ENCODE measurements at regions not wholly inside any gene's neighbourhood (a gene's known extent, or its start where the extent isn't known, plus 50 kb on each side); places are given as distances from the start of the nearest gene placed in this dataset.

- SMC1A ChIA-PET (ENCODE audit: uncharacterized antibody, unreplicated experiment): no interaction called here
- Histone ChIP-seq H3K4me3 (no peak overlapping the region), H3K36me3 (ENCODE audit: control insufficient read depth in 2 of 2, insufficient read depth in 2 of 2, low read length in 1 of 2) (no peaks in the 10 kb centered on the region), H3K4me1 (ENCODE audit: control insufficient read depth, insufficient read depth, low read length) (peaks cover 9% of the 10 kb centered on the region), H3K9ac (ENCODE audit: control insufficient read depth, insufficient read depth, low read length) (no peak overlapping the region), H3K9me3 (replicated peaks; ENCODE audit: control insufficient read depth, insufficient read depth, low read length) (no peaks in the 10 kb centered on the region), H3K79me2 (ENCODE audit: control insufficient read depth, insufficient read depth, low read length) (no peaks in the 10 kb centered on the region), H3K27me3 (replicated peaks in 1 of 2; ENCODE audit: control insufficient read depth in 2 of 2, insufficient read depth in 2 of 2, low read length in 1 of 2) (no peaks in the 10 kb centered on the region), H3K27ac (ENCODE audit: control insufficient read depth, insufficient read depth) (no peak overlapping the region), H3K4me2 (ENCODE audit: control insufficient read depth, insufficient read depth) (no peak overlapping the region), H4K20me1 (ENCODE audit: control insufficient read depth, insufficient read depth) (no peaks in the 10 kb centered on the region), H2AFZ (ENCODE audit: control insufficient read depth, low read depth, low read length) (no peak overlapping the region)
- RAD21 ChIA-PET (ENCODE audit: unreplicated experiment): no interaction called here
- FAIRE-seq (no peak), ATAC-seq (no peak), DNase-seq (ENCODE audit: low read depth, low spot score) (no peak)
- in situ Hi-C loops (cut with MboI): no loop called here
- POLR2A ChIA-PET: no interaction called here
- no peak for TF ChIP-seq BCL11A (IDR thresholded peaks at IDR 0.05; ENCODE audit: low read depth, low read length)
- TF ChIP-seq, protein P1, sequence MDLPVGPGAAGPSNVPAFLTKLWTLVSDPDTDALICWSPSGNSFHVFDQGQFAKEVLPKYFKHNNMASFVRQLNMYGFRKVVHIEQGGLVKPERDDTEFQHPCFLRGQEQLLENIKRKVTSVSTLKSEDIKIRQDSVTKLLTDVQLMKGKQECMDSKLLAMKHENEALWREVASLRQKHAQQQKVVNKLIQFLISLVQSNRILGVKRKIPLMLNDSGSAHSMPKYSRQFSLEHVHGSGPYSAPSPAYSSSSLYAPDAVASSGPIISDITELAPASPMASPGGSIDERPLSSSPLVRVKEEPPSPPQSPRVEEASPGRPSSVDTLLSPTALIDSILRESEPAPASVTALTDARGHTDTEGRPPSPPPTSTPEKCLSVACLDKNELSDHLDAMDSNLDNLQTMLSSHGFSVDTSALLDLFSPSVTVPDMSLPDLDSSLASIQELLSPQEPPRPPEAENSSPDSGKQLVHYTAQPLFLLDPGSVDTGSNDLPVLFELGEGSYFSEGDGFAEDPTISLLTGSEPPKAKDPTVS (IDR thresholded peaks at IDR 0.05; ENCODE audit: low read depth, low read length): no peak
- no peak for TF ChIP-seq TCF7 (IDR thresholded peaks at IDR 0.05; ENCODE audit: borderline replicate concordance)
- no peak for TF ChIP-seq NFYA (IDR thresholded peaks at IDR 0.05; ENCODE audit: borderline replicate concordance, low read depth, low read length)
- TF ChIP-seq MEF2B (IDR thresholded peaks at IDR 0.05; ENCODE audit: partially characterized antibody, poor library complexity, severe bottlenecking): no peak
- no peak for TF ChIP-seq KDM1A (IDR thresholded peaks at IDR 0.05; ENCODE audit: borderline replicate concordance)
- CTCF ChIA-PET: no interaction called here
- BruUV-seq (replicated peaks): no TSS peak
- intact Hi-C loops (cut with micrococcal nuclease; ENCODE audit: unreplicated experiment): no loop called here
- WGBS (ENCODE audit: insufficient coverage, insufficient replicate concordance, low lambda C conversion rate, missing lambda C conversion rate): 17% methylated on average over 3 of the region's 3 CpGs
Measured at GRCh38 chrX:150196285-150196684, 166.8 kb upstream of the MAMLD1 start.

DNA sequence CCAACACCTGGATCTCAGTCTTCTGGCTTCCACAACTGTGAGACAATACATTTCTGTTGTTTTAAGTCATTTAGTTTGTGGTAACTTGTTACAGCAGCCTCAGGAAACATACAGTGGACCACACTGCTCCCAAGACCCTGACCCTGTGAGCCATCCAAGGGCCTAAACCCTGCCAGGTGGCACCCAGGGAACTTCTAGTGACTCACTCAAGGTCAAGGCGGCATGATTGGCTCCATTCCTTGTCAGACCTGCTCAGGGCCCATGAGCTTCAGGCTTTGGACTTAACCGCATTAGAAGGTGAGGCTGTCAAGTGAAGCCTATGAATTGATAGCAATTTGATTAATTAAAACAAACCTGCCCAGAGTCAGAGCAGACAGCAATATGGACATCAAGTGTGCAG is 165.7 kb upstream of the MAMLD1 start:
- intact Hi-C loops (cut with micrococcal nuclease; ENCODE audit: unreplicated experiment): no loop called here
- TF ChIP-seq CREB1 (IDR thresholded peaks at IDR 0.05; ENCODE audit: low read depth): no peak
- no peak for TF ChIP-seq WRNIP1 (IDR thresholded peaks at IDR 0.05; ENCODE audit: borderline replicate concordance, low read depth, low read length)
- TF ChIP-seq PRDM15 (CRISPR knock-in tag; IDR thresholded peaks at IDR 0.05): no peak
- TF ChIP-seq ZZZ3 (IDR thresholded peaks at IDR 0.05; ENCODE audit: control insufficient read depth, insufficient read length, low read depth): no peak
- no peak for TF ChIP-seq SPI1 (IDR thresholded peaks at IDR 0.05; ENCODE audit: borderline replicate concordance, insufficient read depth, low read depth, low read length)
- TF ChIP-seq, protein P1 (IDR thresholded peaks at IDR 0.05; ENCODE audit: low read depth, low read length): no peak
- no peak for TF ChIP-seq PAX5 (IDR thresholded peaks at IDR 0.05; ENCODE audit: borderline replicate concordance, low read depth, low read length)

More for the DNA sequence above, 165.7 kb upstream of the MAMLD1 start:
- H3K4me3 ChIP-seq: no peak overlapping the region
- no peak for FAIRE-seq
- ATAC-seq: no peak
- BruUV-seq (replicated peaks): no TSS peak
- no peak for DNase-seq (ENCODE audit: low read depth, low spot score)
- ChIA-PET SMC1A (ENCODE audit: uncharacterized antibody, unreplicated experiment) (no interaction called here), RAD21 (ENCODE audit: unreplicated experiment) (no interaction called here), CTCF (no interaction called here), POLR2A (no interaction called here)
- no peaks in the 10 kb centered on the region for H3K9me3 ChIP-seq (replicated peaks; ENCODE audit: control insufficient read depth, insufficient read depth, low read length)
- no peak overlapping the region for H3K4me2 ChIP-seq (ENCODE audit: control insufficient read depth, insufficient read depth)
- H3K27ac ChIP-seq (ENCODE audit: control insufficient read depth, insufficient read depth): no peak overlapping the region
- no peaks in the 10 kb centered on the region for H3K79me2 ChIP-seq (ENCODE audit: control insufficient read depth, insufficient read depth, low read length)
- H4K20me1 ChIP-seq (ENCODE audit: control insufficient read depth, insufficient read depth): no peaks in the 10 kb centered on the region
- peaks cover 12% of the 10 kb centered on the region for H3K4me1 ChIP-seq (ENCODE audit: control insufficient read depth, insufficient read depth, low read length)
- H3K36me3 ChIP-seq (ENCODE audit: control insufficient read depth in 2 of 2, insufficient read depth in 2 of 2, low read length in 1 of 2): no peaks in the 10 kb centered on the region
- no peak overlapping the region for H3K9ac ChIP-seq (ENCODE audit: control insufficient read depth, insufficient read depth, low read length)
- WGBS (ENCODE audit: insufficient coverage, insufficient replicate concordance, low lambda C conversion rate, missing lambda C conversion rate): 50% methylated on average over 2 of the region's 2 CpGs
- in situ Hi-C loops (cut with MboI): no loop called here
- no peaks in the 10 kb centered on the region for H3K27me3 ChIP-seq (replicated peaks in 1 of 2; ENCODE audit: control insufficient read depth in 2 of 2, insufficient read depth in 2 of 2, low read length in 1 of 2)
- H2AFZ ChIP-seq (ENCODE audit: control insufficient read depth, low read depth, low read length): no peak overlapping the region
